ENCODE measurements at regions not wholly inside any gene's neighbourhood (a gene's known extent, or its start where the extent isn't known, plus 50 kb on each side); places are given as distances from the start of the nearest gene placed in this dataset.

- TF ChIP-seq RNF2 (IDR thresholded peaks at IDR 0.05; ENCODE audit: borderline replicate concordance, low read depth, low read length, missing control alignments, poor library complexity, severe bottlenecking) (no peak), TCF12 (IDR thresholded peaks at IDR 0.05; ENCODE audit: low read depth, low read length) (no peak), POLR2A (IDR thresholded peaks at IDR 0.05; ENCODE audit: control extremely low read depth in 1 of 2, low read depth in 2 of 2, low read length in 2 of 2) (no peak), YY1 (IDR thresholded peaks at IDR 0.05; ENCODE audit: low read depth, low read length) (no peak)
Observed at GRCh38 chr7:22670422-22670815, 56.6 kb upstream of the IL6 start (continued).
